ENCODE measurements at regions not wholly inside any gene's neighbourhood (a gene's known extent, or its start where the extent isn't known, plus 50 kb on each side); places are given as distances from the start of the nearest gene placed in this dataset.

- Histone ChIP-seq H3K4me3 (ENCODE audit: low read depth, low read length) (no peak overlapping the region), H3K27ac (ENCODE audit: low read depth, low read length) (no peak overlapping the region), H3K27me3 (ENCODE audit: control insufficient read depth, insufficient read depth, low read length) (no peaks in the 10 kb centered on the region), H3K4me1 (ENCODE audit: control insufficient read depth, insufficient read depth, low read length) (no peaks in the 10 kb centered on the region), H3K9ac (ENCODE audit: low read depth, low read length) (no peak overlapping the region), H3K36me3 (ENCODE audit: control insufficient read depth, insufficient read depth, low read length) (no peaks in the 10 kb centered on the region), H3K9me3 (ENCODE audit: control insufficient read depth, insufficient read depth, low read length) (no peaks in the 10 kb centered on the region)
Measured at GRCh38 chr13:47519626-47520025, 481.4 kb downstream of the SUCLA2 start.

DNA sequence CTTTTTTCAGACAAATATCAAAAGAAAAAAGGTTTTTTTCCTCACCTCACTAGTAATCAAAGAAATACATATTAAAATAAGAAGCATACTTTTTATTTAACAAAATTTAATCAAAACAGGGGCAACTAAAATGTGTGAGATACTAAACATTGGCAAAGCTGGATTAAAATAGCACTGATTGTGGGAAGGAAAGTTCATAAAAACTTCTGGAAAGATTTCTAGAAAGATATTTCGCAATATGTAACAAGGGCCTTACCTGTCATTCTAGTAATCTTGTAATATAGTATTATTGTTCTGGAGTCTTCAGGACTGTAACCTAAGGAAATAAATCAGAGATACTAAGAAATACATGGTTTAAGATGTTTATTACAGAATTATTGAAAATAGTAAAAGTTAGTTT, 482.5 kb downstream of the SUCLA2 start:
- Histone ChIP-seq H3K9ac (ENCODE audit: low read depth, low read length) (no peak overlapping the region), H3K4me3 (ENCODE audit: low read depth, low read length) (no peak overlapping the region), H3K36me3 (ENCODE audit: control insufficient read depth, insufficient read depth, low read length) (no peaks in the 10 kb centered on the region), H3K4me1 (ENCODE audit: control insufficient read depth, insufficient read depth, low read length) (no peaks in the 10 kb centered on the region), H3K27ac (ENCODE audit: low read depth, low read length) (no peak overlapping the region), H3K9me3 (ENCODE audit: control insufficient read depth, insufficient read depth, low read length) (no peaks in the 10 kb centered on the region), H3K27me3 (ENCODE audit: control insufficient read depth, insufficient read depth, low read length) (no peaks in the 10 kb centered on the region)

DNA sequence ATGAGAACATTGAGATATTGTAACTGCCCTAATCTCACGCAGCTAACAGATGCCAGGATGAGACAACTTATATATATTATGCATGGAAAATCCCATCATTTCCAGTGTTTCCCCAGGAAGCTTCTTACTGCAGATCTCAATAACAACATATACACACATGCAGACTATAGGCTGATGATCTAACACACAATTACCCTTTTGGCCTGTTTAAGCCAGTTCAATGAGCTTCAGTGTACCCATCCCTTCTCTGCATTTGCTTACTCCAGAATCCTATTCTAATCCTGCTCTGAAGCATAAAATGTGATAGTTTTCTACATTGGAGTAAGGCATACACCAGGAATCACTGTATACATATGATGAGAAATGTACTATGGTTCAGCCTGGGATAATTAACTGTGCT, 489.4 kb downstream of the SUCLA2 start:
- no peaks in the 10 kb centered on the region for H3K27me3 ChIP-seq (ENCODE audit: control insufficient read depth, insufficient read depth, low read length)
- no peaks in the 10 kb centered on the region for H3K4me1 ChIP-seq (ENCODE audit: control insufficient read depth, insufficient read depth, low read length)
- H3K36me3 ChIP-seq (ENCODE audit: control insufficient read depth, insufficient read depth, low read length) = no peaks in the 10 kb centered on the region
- no peaks in the 10 kb centered on the region for H3K9me3 ChIP-seq (ENCODE audit: control insufficient read depth, insufficient read depth, low read length)
- no peak overlapping the region for H3K4me3 ChIP-seq (ENCODE audit: low read depth, low read length)
- H3K9ac ChIP-seq (ENCODE audit: low read depth, low read length) = no peak overlapping the region
- no peak overlapping the region for H3K27ac ChIP-seq (ENCODE audit: low read depth, low read length)

- H3K27ac ChIP-seq (ENCODE audit: low read depth, low read length) = no peak overlapping the region
- H3K4me3 ChIP-seq (ENCODE audit: low read depth, low read length) = no peak overlapping the region
- H3K9me3 ChIP-seq (ENCODE audit: control insufficient read depth, insufficient read depth, low read length) = no peaks in the 10 kb centered on the region
- no peak overlapping the region for H3K9ac ChIP-seq (ENCODE audit: low read depth, low read length)
- no peaks in the 10 kb centered on the region; the same call in 1 of the 2 replicates for H3K4me1 ChIP-seq (ENCODE audit: control insufficient read depth, insufficient read depth, low read length)
- H3K36me3 ChIP-seq (ENCODE audit: control insufficient read depth, insufficient read depth, low read length) = no peaks in the 10 kb centered on the region
- no peaks in the 10 kb centered on the region for H3K27me3 ChIP-seq (ENCODE audit: control insufficient read depth, insufficient read depth, low read length)
Measured at GRCh38 chr13:47508527-47509228, 492.4 kb downstream of the SUCLA2 start.

GRCh38 chr13:47503475-47503874, 497.6 kb downstream of the SUCLA2 start:
- no peaks in the 10 kb centered on the region for H3K27me3 ChIP-seq (ENCODE audit: control insufficient read depth, insufficient read depth, low read length)
- H3K9ac ChIP-seq (ENCODE audit: low read depth, low read length) = no peak overlapping the region
- peaks cover 3% of the 10 kb centered on the region; the same call in 1 of the 2 replicates for H3K4me1 ChIP-seq (ENCODE audit: control insufficient read depth, insufficient read depth, low read length)
- no peak overlapping the region for H3K27ac ChIP-seq (ENCODE audit: low read depth, low read length)
- H3K36me3 ChIP-seq (ENCODE audit: control insufficient read depth, insufficient read depth, low read length) = no peaks in the 10 kb centered on the region
- H3K4me3 ChIP-seq (ENCODE audit: low read depth, low read length) = no peak overlapping the region
- H3K9me3 ChIP-seq (ENCODE audit: control insufficient read depth, insufficient read depth, low read length) = no peaks in the 10 kb centered on the region

DNA sequence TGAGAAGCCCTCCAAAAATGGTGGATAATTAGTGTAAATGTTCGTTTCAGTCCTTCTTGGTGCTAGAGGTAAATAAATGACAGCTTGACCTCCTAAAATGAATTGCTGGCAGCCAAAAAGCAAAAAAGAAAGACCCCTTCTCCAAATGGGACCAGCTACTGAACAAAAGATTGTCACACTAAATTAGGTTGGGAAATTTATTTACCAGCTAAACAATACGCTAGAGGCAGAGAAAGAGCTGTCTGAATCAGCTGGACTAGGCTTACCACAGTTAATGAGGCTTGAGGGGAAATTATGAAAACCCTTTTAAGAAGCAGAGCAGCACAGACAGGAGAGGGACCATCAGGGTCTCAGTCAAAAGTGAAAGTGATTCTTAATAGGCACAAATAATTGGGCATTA, 498.9 kb downstream of the SUCLA2 start:
- Histone ChIP-seq H3K36me3 (ENCODE audit: control insufficient read depth, insufficient read depth, low read length) (no peaks in the 10 kb centered on the region), H3K27ac (ENCODE audit: low read depth, low read length) (no peak overlapping the region), H3K9me3 (ENCODE audit: control insufficient read depth, insufficient read depth, low read length) (no peaks in the 10 kb centered on the region), H3K4me1 (ENCODE audit: control insufficient read depth, insufficient read depth, low read length) (peaks cover 3% of the 10 kb centered on the region; the same call in 1 of the 2 replicates), H3K27me3 (ENCODE audit: control insufficient read depth, insufficient read depth, low read length) (no peaks in the 10 kb centered on the region), H3K9ac (ENCODE audit: low read depth, low read length) (no peak overlapping the region), H3K4me3 (ENCODE audit: low read depth, low read length) (no peak overlapping the region)

- Histone ChIP-seq H3K27me3 (ENCODE audit: control insufficient read depth, insufficient read depth, low read length) (no peaks in the 10 kb centered on the region), H3K4me3 (ENCODE audit: low read depth, low read length) (no peak overlapping the region), H3K36me3 (ENCODE audit: control insufficient read depth, insufficient read depth, low read length) (no peaks in the 10 kb centered on the region), H3K9ac (ENCODE audit: low read depth, low read length) (no peak overlapping the region), H3K9me3 (ENCODE audit: control insufficient read depth, insufficient read depth, low read length) (no peaks in the 10 kb centered on the region), H3K27ac (ENCODE audit: low read depth, low read length) (no peak overlapping the region), H3K4me1 (ENCODE audit: control insufficient read depth, insufficient read depth, low read length) (peaks cover 3% of the 10 kb centered on the region; the same call in 1 of the 2 replicates)
Measured at GRCh38 chr13:47499358-47500150, 501.5 kb downstream of the SUCLA2 start.

- H3K36me3 ChIP-seq (ENCODE audit: control insufficient read depth, insufficient read depth, low read length) = no peaks in the 10 kb centered on the region
- H3K27me3 ChIP-seq (ENCODE audit: control insufficient read depth, insufficient read depth, low read length) = no peaks in the 10 kb centered on the region
- H3K4me1 ChIP-seq (ENCODE audit: control insufficient read depth, insufficient read depth, low read length) = no peaks in the 10 kb centered on the region
- no peak overlapping the region for H3K4me3 ChIP-seq (ENCODE audit: low read depth, low read length)
- no peaks in the 10 kb centered on the region for H3K9me3 ChIP-seq (ENCODE audit: control insufficient read depth, insufficient read depth, low read length)
- no peak overlapping the region for H3K27ac ChIP-seq (ENCODE audit: low read depth, low read length)
- H3K9ac ChIP-seq (ENCODE audit: low read depth, low read length) = no peak overlapping the region
Measured at GRCh38 chr13:47484548-47484947, 516.5 kb downstream of the SUCLA2 start.

- H3K27me3 ChIP-seq (ENCODE audit: control insufficient read depth, insufficient read depth, low read length) = no peaks in the 10 kb centered on the region
- H3K27ac ChIP-seq (ENCODE audit: low read depth, low read length) = no peak overlapping the region
- H3K4me1 ChIP-seq (ENCODE audit: control insufficient read depth, insufficient read depth, low read length) = no peaks in the 10 kb centered on the region
- no peaks in the 10 kb centered on the region for H3K36me3 ChIP-seq (ENCODE audit: control insufficient read depth, insufficient read depth, low read length)
- no peak overlapping the region for H3K9ac ChIP-seq (ENCODE audit: low read depth, low read length)
- no peaks in the 10 kb centered on the region for H3K9me3 ChIP-seq (ENCODE audit: control insufficient read depth, insufficient read depth, low read length)
- no peak overlapping the region for H3K4me3 ChIP-seq (ENCODE audit: low read depth, low read length)
Measured at GRCh38 chr13:47481536-47481935, 519.5 kb downstream of the SUCLA2 start.

GRCh38 chr13:47480951-47481350, 520.1 kb downstream of the SUCLA2 start:
- no peak overlapping the region for H3K27ac ChIP-seq (ENCODE audit: low read depth, low read length)

DNA sequence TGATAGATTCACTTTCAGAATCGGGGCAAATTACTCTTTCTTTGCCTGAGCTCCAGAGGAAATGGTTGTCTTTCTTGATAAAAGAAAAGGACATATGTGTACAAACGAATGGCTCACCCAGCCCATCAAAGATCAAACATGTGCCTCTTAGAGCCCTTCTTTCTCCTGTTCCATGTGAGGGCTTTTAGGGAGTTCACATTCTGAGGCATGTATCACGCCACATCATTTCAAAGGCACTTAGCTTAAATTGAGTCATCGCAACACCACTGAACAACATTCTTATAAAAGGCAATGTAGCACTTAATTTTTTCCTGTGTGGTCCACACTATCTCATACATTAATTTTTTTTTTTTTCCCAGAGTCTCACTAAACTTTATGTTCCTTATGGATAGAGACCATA, 521.0 kb downstream of the SUCLA2 start:
- no peak overlapping the region for H3K27ac ChIP-seq (ENCODE audit: low read depth, low read length)

More at GRCh38 chr13:47480951-47481350, 520.1 kb downstream of the SUCLA2 start:
- no peaks in the 10 kb centered on the region for H3K36me3 ChIP-seq (ENCODE audit: control insufficient read depth, insufficient read depth, low read length)
- H3K27me3 ChIP-seq (ENCODE audit: control insufficient read depth, insufficient read depth, low read length) = no peaks in the 10 kb centered on the region
- no peaks in the 10 kb centered on the region for H3K4me1 ChIP-seq (ENCODE audit: control insufficient read depth, insufficient read depth, low read length)
- no peak overlapping the region for H3K4me3 ChIP-seq (ENCODE audit: low read depth, low read length)
- no peak overlapping the region for H3K9ac ChIP-seq (ENCODE audit: low read depth, low read length)
- no peaks in the 10 kb centered on the region for H3K9me3 ChIP-seq (ENCODE audit: control insufficient read depth, insufficient read depth, low read length)

More for the DNA sequence above, 521.0 kb downstream of the SUCLA2 start:
- Histone ChIP-seq H3K36me3 (ENCODE audit: control insufficient read depth, insufficient read depth, low read length) (no peaks in the 10 kb centered on the region), H3K9me3 (ENCODE audit: control insufficient read depth, insufficient read depth, low read length) (no peaks in the 10 kb centered on the region), H3K4me3 (ENCODE audit: low read depth, low read length) (no peak overlapping the region), H3K4me1 (ENCODE audit: control insufficient read depth, insufficient read depth, low read length) (no peaks in the 10 kb centered on the region), H3K27me3 (ENCODE audit: control insufficient read depth, insufficient read depth, low read length) (no peaks in the 10 kb centered on the region), H3K9ac (ENCODE audit: low read depth, low read length) (no peak overlapping the region)
